Liver (tissue), 7 donors: ENCODE measurements at regions not wholly inside any gene's neighbourhood (a gene's known extent, or its start where the extent isn't known, plus 50 kb on each side); places are given as distances from the start of the nearest gene placed in this dataset.

Source experiments
- DNase-seq: peaks from one replicate; pipeline ENCODE4 v3.0.0-alpha.2; 2017; ENCODE audit warnings: low spot score
- H3K27ac ChIP-seq, 2 donors: one replicate each; pipeline ENCODE4 v1.7.0; 2013; ENCODE audit warnings: inconsistent platforms in 2 of 2, low read length in 2 of 2, control low read depth in 1 of 2, low read depth in 1 of 2, mild to moderate bottlenecking in 1 of 2
- H3K27me3 ChIP-seq, 4 donors: one replicate each; pipeline versions ENCODE4 v1.6.1 to v1.7.0; 2013; ENCODE audit warnings: low read length in 3 of 4, inconsistent platforms in 1 of 4, mild to moderate bottlenecking in 1 of 4, moderate library complexity in 1 of 4; ENCODE audit not compliant: control insufficient read depth in 4 of 4, insufficient read depth in 4 of 4
- H3K36me3 ChIP-seq, 4 donors: one replicate each; pipeline versions ENCODE4 v1.6.1 to v1.7.0; 2013; ENCODE audit warnings: low read length in 3 of 4, mild to moderate bottlenecking in 3 of 4, low read depth in 1 of 4, moderate library complexity in 1 of 4; ENCODE audit not compliant: control insufficient read depth in 4 of 4, insufficient read depth in 3 of 4
- H3K4me1 ChIP-seq, 4 donors: one replicate each; pipeline versions ENCODE4 v1.6.1 to v1.7.0; 2013; ENCODE audit warnings: low read length in 3 of 4, mild to moderate bottlenecking in 3 of 4, moderate library complexity in 1 of 4; ENCODE audit not compliant: control insufficient read depth in 4 of 4, insufficient read depth in 4 of 4
- H3K4me3 ChIP-seq, 3 donors: one replicate each; pipeline versions ENCODE4 v1.6.1 to v1.7.0; 2013; ENCODE audit warnings: low read length in 3 of 3, control low read depth in 1 of 3, low read depth in 1 of 3, mild to moderate bottlenecking in 1 of 3
- H3K9ac ChIP-seq, 2 donors: one replicate each; pipeline ENCODE4 v1.7.0; 2013; ENCODE audit warnings: low read length in 2 of 2, mild to moderate bottlenecking in 2 of 2, moderate library complexity in 2 of 2, control low read depth in 1 of 2, low read depth in 1 of 2
- H3K9me3 ChIP-seq, 4 donors: one replicate each; pipeline versions ENCODE4 v1.6.1 to v1.7.0; 2013; ENCODE audit warnings: low read length in 3 of 4; ENCODE audit not compliant: control insufficient read depth in 4 of 4
- EGR1 ChIP-seq, 2 donors: IDR thresholded peaks; 2 replicates each; pipeline ENCODE4 v1.6.1; 2016 to 2018; ENCODE audit warnings: antibody characterized with exemption in 2 of 2, low read depth in 2 of 2
- FOXA1 ChIP-seq: IDR thresholded peaks from 2 replicates; pipeline ENCODE4 v1.6.1; 2016; ENCODE audit warnings: antibody characterized with exemption
- FOXA2 ChIP-seq: IDR thresholded peaks from 2 replicates; pipeline ENCODE4 v1.6.1; 2016; ENCODE audit warnings: antibody characterized with exemption
- GABPA ChIP-seq, 2 donors: IDR thresholded peaks in 1 of 2; conservative IDR thresholded peaks in 1 of 2; 2 replicates each; pipeline ENCODE4 v1.6.1; 2016; ENCODE audit warnings: antibody characterized with exemption in 2 of 2, mild to moderate bottlenecking in 1 of 2, moderate library complexity in 1 of 2
- HNF4A ChIP-seq, 2 donors: conservative IDR thresholded peaks; 2 replicates each; pipeline ENCODE4 v1.6.1; 2016; ENCODE audit warnings: antibody characterized with exemption in 2 of 2, mild to moderate bottlenecking in 2 of 2
- HNF4G ChIP-seq: IDR thresholded peaks from 2 replicates; pipeline ENCODE4 v1.6.1; 2016; ENCODE audit warnings: antibody characterized with exemption
- JUND ChIP-seq, 2 donors: IDR thresholded peaks; 2 replicates each; pipeline ENCODE4 v1.6.1; 2016; ENCODE audit warnings: antibody characterized with exemption in 2 of 2
- NR2F2 ChIP-seq: IDR thresholded peaks from 2 replicates; pipeline ENCODE4 v1.6.1; 2016; ENCODE audit warnings: antibody characterized with exemption
- RAD21 ChIP-seq, 2 donors: IDR thresholded peaks; 2 replicates each; pipeline ENCODE4 v1.6.1; 2016; ENCODE audit warnings: antibody characterized with exemption in 2 of 2, mild to moderate bottlenecking in 2 of 2
- RXRA ChIP-seq, 2 donors: IDR thresholded peaks; 2 replicates each; pipeline ENCODE4 v1.6.1; 2017 to 2018; ENCODE audit warnings: antibody characterized with exemption in 2 of 2, mild to moderate bottlenecking in 1 of 2
- SP1 ChIP-seq: IDR thresholded peaks from 2 replicates; pipeline ENCODE4 v1.6.1; 2018; ENCODE audit warnings: antibody characterized with exemption, mild to moderate bottlenecking
- TAF1 ChIP-seq: conservative IDR thresholded peaks from 2 replicates; pipeline ENCODE4 v1.6.1; 2016; ENCODE audit warnings: antibody characterized with exemption, mild to moderate bottlenecking
- YY1 ChIP-seq: IDR thresholded peaks from 2 replicates; pipeline ENCODE4 v1.6.1; 2016; ENCODE audit warnings: antibody characterized with exemption, mild to moderate bottlenecking
- WGBS: extraction: QIAGEN DNeasy Blood & Tissue Kit; methylation state at CpG from one replicate; pipeline ENCODE4 v1.1.7; 2013; 5-methylcytosine and 5-hydroxymethylcytosine counted together
- TF ChIP-seq, protein P1 (sequence below): IDR thresholded peaks from 2 replicates; pipeline ENCODE4 v1.6.1; 2016; ENCODE audit warnings: antibody characterized with exemption
- TF ChIP-seq, protein P2 (sequence below): IDR thresholded peaks from 2 replicates; pipeline ENCODE4 v1.6.1; 2016; ENCODE audit warnings: antibody characterized with exemption
- TF ChIP-seq, protein P3 (sequence below): IDR thresholded peaks from 2 replicates; pipeline ENCODE4 v1.6.1; 2016; ENCODE audit warnings: antibody characterized with exemption
- TF ChIP-seq, protein P4 (sequence below): IDR thresholded peaks from 2 replicates; pipeline ENCODE4 v1.6.1; 2016; ENCODE audit warnings: antibody characterized with exemption, mild to moderate bottlenecking
- donor health status: healthy.
- donor health status: healthy.
- donor health status: healthy.
- donor health status: healthy.

DNA sequence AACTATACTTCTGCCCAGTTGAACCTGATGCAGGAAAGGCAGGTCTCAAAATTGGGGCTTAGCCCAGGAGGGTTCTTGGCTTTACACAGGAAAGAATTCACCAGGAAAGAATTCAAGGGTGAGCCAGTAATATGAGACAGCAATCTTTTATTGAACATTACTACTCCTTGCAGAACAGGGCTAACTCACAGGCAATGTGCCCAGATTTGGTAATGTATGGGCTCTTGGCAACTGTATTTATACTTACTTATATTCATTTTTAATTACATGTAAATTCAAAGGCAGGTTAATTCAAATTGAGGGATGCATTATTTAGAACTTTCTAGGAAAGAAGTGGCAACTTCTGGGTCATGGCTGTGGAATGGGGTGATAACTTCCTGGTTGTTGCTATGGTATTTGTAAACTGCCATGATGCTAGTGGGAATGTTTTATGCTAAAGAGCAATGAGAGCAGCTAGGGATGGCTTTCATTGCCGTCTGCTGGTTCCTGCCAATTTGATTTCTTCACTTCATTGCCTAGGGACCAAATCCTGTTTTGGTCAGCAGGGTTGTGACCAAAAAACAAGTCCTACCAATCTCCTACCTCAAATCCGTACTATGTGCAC is 107.5 kb downstream of the CHRM3 start:
- Histone ChIP-seq H3K4me1 (no peaks in the 10 kb centered on the region), H3K4me3 (no peak overlapping the region), H3K27me3 (peaks cover 0 to 7% (median 0%) of the 10 kb centered on the region in 4 donors), H3K27ac (no peak overlapping the region), H3K9ac (no peak overlapping the region), H3K9me3 (no peaks in the 10 kb centered on the region), H3K36me3 (no peaks in the 10 kb centered on the region)
- TF ChIP-seq, protein P1, sequence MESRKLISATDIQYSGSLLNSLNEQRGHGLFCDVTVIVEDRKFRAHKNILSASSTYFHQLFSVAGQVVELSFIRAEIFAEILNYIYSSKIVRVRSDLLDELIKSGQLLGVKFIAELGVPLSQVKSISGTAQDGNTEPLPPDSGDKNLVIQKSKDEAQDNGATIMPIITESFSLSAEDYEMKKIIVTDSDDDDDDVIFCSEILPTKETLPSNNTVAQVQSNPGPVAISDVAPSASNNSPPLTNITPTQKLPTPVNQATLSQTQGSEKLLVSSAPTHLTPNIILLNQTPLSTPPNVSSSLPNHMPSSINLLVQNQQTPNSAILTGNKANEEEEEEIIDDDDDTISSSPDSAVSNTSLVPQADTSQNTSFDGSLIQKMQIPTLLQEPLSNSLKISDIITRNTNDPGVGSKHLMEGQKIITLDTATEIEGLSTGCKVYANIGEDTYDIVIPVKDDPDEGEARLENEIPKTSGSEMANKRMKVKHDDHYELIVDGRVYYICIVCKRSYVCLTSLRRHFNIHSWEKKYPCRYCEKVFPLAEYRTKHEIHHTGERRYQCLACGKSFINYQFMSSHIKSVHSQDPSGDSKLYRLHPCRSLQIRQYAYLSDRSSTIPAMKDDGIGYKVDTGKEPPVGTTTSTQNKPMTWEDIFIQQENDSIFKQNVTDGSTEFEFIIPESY: no peak
- TF ChIP-seq TAF1: no peak
- TF ChIP-seq, protein P2, sequence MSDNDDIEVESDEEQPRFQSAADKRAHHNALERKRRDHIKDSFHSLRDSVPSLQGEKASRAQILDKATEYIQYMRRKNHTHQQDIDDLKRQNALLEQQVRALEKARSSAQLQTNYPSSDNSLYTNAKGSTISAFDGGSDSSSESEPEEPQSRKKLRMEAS: no peak
- TF ChIP-seq SP1: no peak
- TF ChIP-seq JUND (IDR thresholded peaks at IDR 0.05): no peak
- no peak for TF ChIP-seq NR2F2
- TF ChIP-seq YY1: no peak
- no peak for TF ChIP-seq RXRA (IDR thresholded peaks at IDR 0.05)
- no peak for TF ChIP-seq HNF4A (conservative IDR thresholded peaks at IDR 0.05)
- TF ChIP-seq RAD21 (IDR thresholded peaks at IDR 0.05): no peak
- 83% methylated on average over 2 of the region's 2 CpGs for WGBS
- no peak for DNase-seq

DNA sequence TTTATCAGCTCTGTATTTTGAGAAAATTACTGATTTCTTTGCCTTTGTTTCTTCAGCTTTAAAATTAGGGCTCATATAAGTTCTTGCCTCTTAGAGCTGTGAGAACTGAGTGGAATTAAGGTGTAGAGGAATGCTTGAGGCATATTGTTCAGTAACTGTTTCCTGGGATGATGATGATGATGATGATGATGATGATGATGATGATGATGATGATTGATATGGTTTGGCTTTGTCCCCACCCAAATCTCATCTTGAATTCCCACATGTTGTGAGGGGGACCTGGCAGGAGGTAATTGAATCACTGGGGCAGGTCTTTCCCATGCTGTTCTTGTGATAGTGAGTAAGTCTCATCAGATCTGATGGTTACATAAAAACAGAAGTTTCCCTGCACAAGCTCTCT is 118.7 kb downstream of the CHRM3 start:
- H3K4me3 ChIP-seq: no peak overlapping the region
- no peaks in the 10 kb centered on the region for H3K4me1 ChIP-seq
- no peaks in the 10 kb centered on the region for H3K27me3 ChIP-seq
- peaks cover 0 to 5% (median 3%) of the 10 kb centered on the region in 4 donors for H3K9me3 ChIP-seq
- H3K36me3 ChIP-seq: no peaks in the 10 kb centered on the region
- TF ChIP-seq SP1 (no peak), RXRA (IDR thresholded peaks at IDR 0.05) (no peak)
- no peak overlapping the region for H3K27ac ChIP-seq
- no peak overlapping the region for H3K9ac ChIP-seq
- DNase-seq: no peak

DNA sequence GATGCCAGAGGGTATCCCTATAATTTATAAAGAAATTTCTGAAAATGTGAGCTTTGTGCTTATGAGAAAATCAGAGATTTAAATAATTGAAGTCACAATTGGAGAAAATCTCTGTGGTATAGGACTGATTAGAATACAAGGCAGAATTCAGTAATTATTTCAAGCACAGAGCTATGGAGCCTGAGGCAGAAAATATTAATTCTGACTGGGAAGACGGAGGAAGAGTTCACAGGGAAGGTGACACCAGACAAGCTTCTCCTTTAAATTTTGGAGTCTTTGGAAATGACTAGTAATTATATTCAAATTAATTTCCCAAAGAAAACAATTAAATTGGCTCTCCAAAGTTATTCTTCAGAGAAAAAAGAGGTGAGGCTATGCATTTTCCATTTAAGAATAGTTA is 121.5 kb downstream of the CHRM3 start:
- H3K27ac ChIP-seq: no peak overlapping the region
- DNase-seq: no peak
- WGBS: 83% methylated on average over 1 of the region's 1 CpG
- no peak overlapping the region for H3K4me3 ChIP-seq
- H3K27me3 ChIP-seq: no peaks in the 10 kb centered on the region
- no peaks in the 10 kb centered on the region for H3K4me1 ChIP-seq
- H3K36me3 ChIP-seq: no peaks in the 10 kb centered on the region
- no peak overlapping the region for H3K9ac ChIP-seq
- H3K9me3 ChIP-seq: peaks cover 0 to 5% (median 3%) of the 10 kb centered on the region in 4 donors
- TF ChIP-seq, protein P1: no peak
- TF ChIP-seq RAD21 (IDR thresholded peaks at IDR 0.05): no peak
- TF ChIP-seq, protein P3, sequence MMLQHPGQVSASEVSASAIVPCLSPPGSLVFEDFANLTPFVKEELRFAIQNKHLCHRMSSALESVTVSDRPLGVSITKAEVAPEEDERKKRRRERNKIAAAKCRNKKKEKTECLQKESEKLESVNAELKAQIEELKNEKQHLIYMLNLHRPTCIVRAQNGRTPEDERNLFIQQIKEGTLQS: no peak
- TF ChIP-seq SP1: no peak
- TF ChIP-seq FOXA2: no peak
- no peak for TF ChIP-seq HNF4A (conservative IDR thresholded peaks at IDR 0.05)
- TF ChIP-seq, protein P2: no peak
- TF ChIP-seq GABPA (IDR thresholded peaks at IDR 0.05 in 1 of 2, conservative IDR thresholded peaks at IDR 0.05 in 1 of 2): no peak
- TF ChIP-seq HNF4G: no peak
- no peak for TF ChIP-seq RXRA (IDR thresholded peaks at IDR 0.05)
- no peak for TF ChIP-seq EGR1 (IDR thresholded peaks at IDR 0.05; ENCODE audit: low read depth in 2 of 2)
- no peak for TF ChIP-seq YY1
- TF ChIP-seq, protein P4, sequence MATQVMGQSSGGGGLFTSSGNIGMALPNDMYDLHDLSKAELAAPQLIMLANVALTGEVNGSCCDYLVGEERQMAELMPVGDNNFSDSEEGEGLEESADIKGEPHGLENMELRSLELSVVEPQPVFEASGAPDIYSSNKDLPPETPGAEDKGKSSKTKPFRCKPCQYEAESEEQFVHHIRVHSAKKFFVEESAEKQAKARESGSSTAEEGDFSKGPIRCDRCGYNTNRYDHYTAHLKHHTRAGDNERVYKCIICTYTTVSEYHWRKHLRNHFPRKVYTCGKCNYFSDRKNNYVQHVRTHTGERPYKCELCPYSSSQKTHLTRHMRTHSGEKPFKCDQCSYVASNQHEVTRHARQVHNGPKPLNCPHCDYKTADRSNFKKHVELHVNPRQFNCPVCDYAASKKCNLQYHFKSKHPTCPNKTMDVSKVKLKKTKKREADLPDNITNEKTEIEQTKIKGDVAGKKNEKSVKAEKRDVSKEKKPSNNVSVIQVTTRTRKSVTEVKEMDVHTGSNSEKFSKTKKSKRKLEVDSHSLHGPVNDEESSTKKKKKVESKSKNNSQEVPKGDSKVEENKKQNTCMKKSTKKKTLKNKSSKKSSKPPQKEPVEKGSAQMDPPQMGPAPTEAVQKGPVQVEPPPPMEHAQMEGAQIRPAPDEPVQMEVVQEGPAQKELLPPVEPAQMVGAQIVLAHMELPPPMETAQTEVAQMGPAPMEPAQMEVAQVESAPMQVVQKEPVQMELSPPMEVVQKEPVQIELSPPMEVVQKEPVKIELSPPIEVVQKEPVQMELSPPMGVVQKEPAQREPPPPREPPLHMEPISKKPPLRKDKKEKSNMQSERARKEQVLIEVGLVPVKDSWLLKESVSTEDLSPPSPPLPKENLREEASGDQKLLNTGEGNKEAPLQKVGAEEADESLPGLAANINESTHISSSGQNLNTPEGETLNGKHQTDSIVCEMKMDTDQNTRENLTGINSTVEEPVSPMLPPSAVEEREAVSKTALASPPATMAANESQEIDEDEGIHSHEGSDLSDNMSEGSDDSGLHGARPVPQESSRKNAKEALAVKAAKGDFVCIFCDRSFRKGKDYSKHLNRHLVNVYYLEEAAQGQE: no peak
- no peak for TF ChIP-seq JUND (IDR thresholded peaks at IDR 0.05)
- no peak for TF ChIP-seq NR2F2
- no peak for TF ChIP-seq FOXA1
